Activated T-cell treated with anti-CD3 and anti-CD28 coated beads, Interleukin-2, amount 50 U/mL, for 4 hours (primary cell): ENCODE measurements at regions not wholly inside any gene's neighbourhood (a gene's known extent, or its start where the extent isn't known, plus 50 kb on each side); places are given as distances from the start of the nearest gene placed in this dataset.
"Not testable (repeated sequence)": the region's sequence is repeated elsewhere in the genome, so short reads cannot be mapped to it uniquely, and the experiment has no call there.

Source experiments
- ATAC-seq, 2 donors: fragments of 200-7000 bp; cut with Tn5 transposase; one replicate each; pipeline ENCODE4 v1.10.0; 2021
- DNase-seq: peaks from one replicate; pipeline ENCODE4 v3.0.0-alpha.2; 2020
- H3K27me3 Mint-ChIP-seq: one replicate; pipeline ENCODE4 v1.8.0; 2021; ENCODE audit warnings: low read depth, mixed read lengths
- H3K36me3 Mint-ChIP-seq: one replicate; pipeline ENCODE4 v1.8.0; 2022; ENCODE audit warnings: mixed read lengths; ENCODE audit not compliant: insufficient read depth
- H3K4me1 Mint-ChIP-seq: one replicate; pipeline ENCODE4 v1.8.0; 2021; ENCODE audit warnings: low read depth, mixed read lengths
- H3K4me3 Mint-ChIP-seq: one replicate; pipeline ENCODE4 v1.8.0; 2021; ENCODE audit warnings: mild to moderate bottlenecking, moderate library complexity, mixed read lengths
- H3K9me3 Mint-ChIP-seq: one replicate; pipeline ENCODE4 v1.8.0; 2021; ENCODE audit warnings: mixed read lengths

GRCh38 chr4:66032571-66032970, 362.3 kb upstream of the EPHA5 start:
- DNase-seq (no peak), ATAC-seq (no peak)
- Mint-ChIP-seq H3K4me1 (no peaks in the 10 kb centered on the region), H3K4me3 (no peak overlapping the region), H3K36me3 (no peaks in the 10 kb centered on the region), H3K27me3 (no peaks in the 10 kb centered on the region), H3K9me3 (peaks cover 17% of the 10 kb centered on the region)

- Mint-ChIP-seq H3K4me1 (no peaks in the 10 kb centered on the region), H3K4me3 (no peak overlapping the region), H3K36me3 (no peaks in the 10 kb centered on the region), H3K27me3 (no peaks in the 10 kb centered on the region), H3K9me3 (peaks cover 16% of the 10 kb centered on the region)
- ATAC-seq (no peak), DNase-seq (no peak)
Observed at GRCh38 chr4:66028668-66029067, 358.4 kb upstream of the EPHA5 start.

GRCh38 chr4:66023061-66023460, 352.8 kb upstream of the EPHA5 start:
- no peak for DNase-seq
- Mint-ChIP-seq H3K4me1 (no peaks in the 10 kb centered on the region), H3K9me3 (peaks cover 47% of the 10 kb centered on the region), H3K27me3 (no peaks in the 10 kb centered on the region), H3K4me3 (no peak overlapping the region), H3K36me3 (no peaks in the 10 kb centered on the region)
- no peak for ATAC-seq

- no peak for DNase-seq
- Mint-ChIP-seq H3K4me3 (no peak overlapping the region), H3K36me3 (no peaks in the 10 kb centered on the region), H3K4me1 (no peaks in the 10 kb centered on the region), H3K9me3 (peaks cover 46% of the 10 kb centered on the region), H3K27me3 (no peaks in the 10 kb centered on the region)
- ATAC-seq, result no peak
Observed at GRCh38 chr4:66017671-66018070, 347.4 kb upstream of the EPHA5 start.

- Mint-ChIP-seq H3K36me3 (no peaks in the 10 kb centered on the region), H3K9me3 (peaks cover 51% of the 10 kb centered on the region), H3K4me3 (no peak overlapping the region), H3K27me3 (no peaks in the 10 kb centered on the region), H3K4me1 (no peaks in the 10 kb centered on the region)
- no peak for ATAC-seq
- DNase-seq, result no peak
Observed at GRCh38 chr4:66016240-66016639, 346.0 kb upstream of the EPHA5 start.

- no peak overlapping the region for H3K4me3 Mint-ChIP-seq
- H3K4me1 Mint-ChIP-seq, result no peaks in the 10 kb centered on the region
- DNase-seq (no peak), ATAC-seq (no peak)
- H3K27me3 Mint-ChIP-seq, result no peaks in the 10 kb centered on the region
- no peaks in the 10 kb centered on the region for H3K36me3 Mint-ChIP-seq
- peaks cover 45% of the 10 kb centered on the region for H3K9me3 Mint-ChIP-seq
Observed at GRCh38 chr4:66014146-66014765, 344.0 kb upstream of the EPHA5 start.

GRCh38 chr4:66000510-66001117, 330.3 kb upstream of the EPHA5 start:
- H3K27me3 Mint-ChIP-seq, result no peaks in the 10 kb centered on the region
- DNase-seq (no peak), ATAC-seq (no peak)
- peaks cover 23% of the 10 kb centered on the region for H3K9me3 Mint-ChIP-seq
- H3K4me1 Mint-ChIP-seq, result no peaks in the 10 kb centered on the region
- H3K36me3 Mint-ChIP-seq, result no peaks in the 10 kb centered on the region
- no peak overlapping the region for H3K4me3 Mint-ChIP-seq

GRCh38 chr4:65999518-65999871, 329.2 kb upstream of the EPHA5 start:
- DNase-seq (no peak), ATAC-seq (no peak)
- H3K36me3 Mint-ChIP-seq, result no peaks in the 10 kb centered on the region
- H3K4me3 Mint-ChIP-seq, result no peak overlapping the region
- peaks cover 18% of the 10 kb centered on the region for H3K9me3 Mint-ChIP-seq
- H3K4me1 Mint-ChIP-seq, result no peaks in the 10 kb centered on the region
- no peaks in the 10 kb centered on the region for H3K27me3 Mint-ChIP-seq

- not testable (repeated sequence) for H3K27me3 Mint-ChIP-seq, H3K36me3 Mint-ChIP-seq, H3K4me1 Mint-ChIP-seq, DNase-seq, H3K4me3 Mint-ChIP-seq, ATAC-seq
- peaks cover 18% of the 10 kb centered on the region for H3K9me3 Mint-ChIP-seq
Observed at GRCh38 chr4:65998807-65999517, 328.7 kb upstream of the EPHA5 start.

GRCh38 chr4:65983061-65983460, 312.8 kb upstream of the EPHA5 start:
- Mint-ChIP-seq H3K4me1 (no peaks in the 10 kb centered on the region), H3K4me3 (no peak overlapping the region), H3K36me3 (no peaks in the 10 kb centered on the region), H3K9me3 (peaks cover 30% of the 10 kb centered on the region), H3K27me3 (no peaks in the 10 kb centered on the region)
- no peak for ATAC-seq
- no peak for DNase-seq

GRCh38 chr4:65976287-65976686, 306.0 kb upstream of the EPHA5 start:
- Mint-ChIP-seq H3K9me3 (peaks cover 20% of the 10 kb centered on the region), H3K36me3 (no peaks in the 10 kb centered on the region), H3K27me3 (no peaks in the 10 kb centered on the region), H3K4me3 (no peak overlapping the region), H3K4me1 (no peaks in the 10 kb centered on the region)
- DNase-seq (no peak), ATAC-seq (no peak)

- no peaks in the 10 kb centered on the region for H3K27me3 Mint-ChIP-seq
- no peak overlapping the region for H3K4me3 Mint-ChIP-seq
- DNase-seq (no peak), ATAC-seq (no peak)
- no peaks in the 10 kb centered on the region for H3K36me3 Mint-ChIP-seq
- no peaks in the 10 kb centered on the region for H3K4me1 Mint-ChIP-seq
- peaks cover 8% of the 10 kb centered on the region for H3K9me3 Mint-ChIP-seq
Observed at GRCh38 chr4:65973186-65973585, 302.9 kb upstream of the EPHA5 start.

GRCh38 chr4:65971686-65972085, 301.4 kb upstream of the EPHA5 start:
- Mint-ChIP-seq H3K36me3 (no peaks in the 10 kb centered on the region), H3K9me3 (peaks cover 6% of the 10 kb centered on the region), H3K4me1 (no peaks in the 10 kb centered on the region), H3K27me3 (no peaks in the 10 kb centered on the region), H3K4me3 (no peak overlapping the region)
- no peak for DNase-seq
- no peak for ATAC-seq

- H3K9me3 Mint-ChIP-seq, result no peaks in the 10 kb centered on the region
- no peak for DNase-seq
- no peak for ATAC-seq
- no peaks in the 10 kb centered on the region for H3K36me3 Mint-ChIP-seq
- H3K4me3 Mint-ChIP-seq, result no peak overlapping the region
- no peaks in the 10 kb centered on the region for H3K27me3 Mint-ChIP-seq
- H3K4me1 Mint-ChIP-seq, result no peaks in the 10 kb centered on the region
Observed at GRCh38 chr4:65968831-65969558, 298.7 kb upstream of the EPHA5 start.

- Mint-ChIP-seq H3K36me3 (no peaks in the 10 kb centered on the region), H3K4me1 (no peaks in the 10 kb centered on the region), H3K9me3 (peaks cover 13% of the 10 kb centered on the region), H3K27me3 (no peaks in the 10 kb centered on the region), H3K4me3 (no peak overlapping the region)
- no peak for DNase-seq
- ATAC-seq, result no peak
Observed at GRCh38 chr4:65960751-65961150, 290.5 kb upstream of the EPHA5 start.
